Bronchial epithelial cell (primary cell): ENCODE measurements at regions not wholly inside any gene's neighbourhood (a gene's known extent, or its start where the extent isn't known, plus 50 kb on each side); places are given as distances from the start of the nearest gene placed in this dataset.

Source experiments
- DNase-seq: peaks from one replicate; pipeline ENCODE4 v3.0.0-alpha.2; 2010; ENCODE audit warnings: low read depth
- FAIRE-seq: peaks from 2 replicates; lab custom pipeline; 2011; peaks lifted over from hg19 to GRCh38; lab: Jason Lieb, UNC
- H3K27me3 ChIP-seq: 2 replicates; pipeline ENCODE4 v1.5.1; 2011; ENCODE audit warnings: low read length; ENCODE audit not compliant: control insufficient read depth, insufficient read depth
- H3K36me3 ChIP-seq: 2 replicates; pipeline ENCODE4 v1.5.1; 2011; ENCODE audit warnings: low read length; ENCODE audit not compliant: control insufficient read depth, insufficient read depth
- H3K4me3 ChIP-seq: 2 replicates; pipeline ENCODE4 v1.5.1; 2011; ENCODE audit warnings: mild to moderate bottlenecking, low read depth, low read length, control low read depth
- CTCF ChIP-seq: IDR thresholded peaks from 2 replicates; pipeline ENCODE4 v1.5.1; 2011; ENCODE audit warnings: mild to moderate bottlenecking, moderate library complexity, low read length, control low read depth, inconsistent platforms; ENCODE audit not compliant: insufficient read depth, severe bottlenecking

GRCh38 chr16:6125483-6126259, 1028.1 kb upstream of the EEF2KMT start:
- TF ChIP-seq CTCF = no peak
- H3K4me3 ChIP-seq = no peak overlapping the region
- DNase-seq (peak; percentile 1), FAIRE-seq (no peak)
- H3K36me3 ChIP-seq = no peaks in the 10 kb centered on the region
- no peaks in the 10 kb centered on the region for H3K27me3 ChIP-seq

- Histone ChIP-seq H3K36me3 (no peaks in the 10 kb centered on the region), H3K27me3 (no peaks in the 10 kb centered on the region), H3K4me3 (no peak overlapping the region)
- FAIRE-seq (no peak), DNase-seq (no peak)
- TF ChIP-seq CTCF = no peak
Observed at GRCh38 chr16:6124136-6124535, 1026.5 kb upstream of the EEF2KMT start.

- Histone ChIP-seq H3K4me3 (no peak overlapping the region), H3K36me3 (no peaks in the 10 kb centered on the region), H3K27me3 (no peaks in the 10 kb centered on the region)
- DNase-seq (no peak), FAIRE-seq (no peak)
- TF ChIP-seq CTCF = no peak
Observed at GRCh38 chr16:6122401-6122800, 1024.8 kb upstream of the EEF2KMT start.

- Histone ChIP-seq H3K4me3 (no peak overlapping the region), H3K27me3 (no peaks in the 10 kb centered on the region), H3K36me3 (no peaks in the 10 kb centered on the region)
- TF ChIP-seq CTCF = no peak
- DNase-seq (no peak), FAIRE-seq (no peak)
Observed at GRCh38 chr16:6114691-6115090, 1017.1 kb upstream of the EEF2KMT start.

GRCh38 chr16:6113749-6114148, 1016.2 kb upstream of the EEF2KMT start:
- Histone ChIP-seq H3K27me3 (no peaks in the 10 kb centered on the region), H3K4me3 (no peak overlapping the region), H3K36me3 (no peaks in the 10 kb centered on the region)
- FAIRE-seq (no peak), DNase-seq (no peak)
- no peak for TF ChIP-seq CTCF

- FAIRE-seq (no peak), DNase-seq (no peak)
- Histone ChIP-seq H3K36me3 (no peaks in the 10 kb centered on the region), H3K27me3 (no peaks in the 10 kb centered on the region), H3K4me3 (no peak overlapping the region)
- TF ChIP-seq CTCF = no peak
Observed at GRCh38 chr16:6112700-6113099, 1015.1 kb upstream of the EEF2KMT start.
